IPS DF 19.7 (cell line): ENCODE measurements at regions not wholly inside any gene's neighbourhood (a gene's known extent, or its start where the extent isn't known, plus 50 kb on each side); places are given as distances from the start of the nearest gene placed in this dataset.
"Not testable (repeated sequence)": the region's sequence is repeated elsewhere in the genome, so short reads cannot be mapped to it uniquely, and the experiment has no call there.

ENCODE experiments used
- DNase-seq: peaks from one replicate; pipeline ENCODE4 v3.0.0-alpha.2; 2013; ENCODE audit warnings: low read depth, low spot score

- no peak for DNase-seq
Observed at GRCh38 chr7:17557251-17557671, 258.8 kb downstream of the AHR start.

GRCh38 chr7:17558135-17558534, 259.7 kb downstream of the AHR start:
- DNase-seq: no peak

GRCh38 chr7:17558558-17559332, 260.3 kb downstream of the AHR start:
- no peak for DNase-seq

DNA sequence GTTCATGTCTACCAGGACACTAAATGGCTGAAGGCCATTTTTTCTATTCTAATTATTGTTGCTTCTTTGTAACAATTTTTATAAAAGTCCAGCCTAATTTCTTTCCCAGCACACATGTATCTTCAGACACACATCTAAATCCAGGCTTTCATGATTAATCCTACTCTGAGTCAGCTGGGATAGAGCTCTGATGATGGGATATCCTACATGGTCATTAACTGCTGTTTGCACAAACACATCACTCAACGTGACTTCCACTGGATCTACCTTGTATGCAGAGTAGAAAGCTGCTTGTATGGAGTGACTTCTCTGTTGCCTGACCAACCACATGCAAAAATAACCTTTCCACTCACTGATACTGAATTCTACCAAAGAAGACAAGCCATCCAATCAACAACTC, 260.9 kb downstream of the AHR start:
- DNase-seq: no peak

GRCh38 chr7:17560516-17560915, 262.1 kb downstream of the AHR start:
- no peak for DNase-seq

GRCh38 chr7:17560966-17561365, 262.5 kb downstream of the AHR start:
- DNase-seq: no peak

GRCh38 chr7:17564678-17565212, 266.3 kb downstream of the AHR start:
- no peak for DNase-seq

- DNase-seq: no peak
Observed at GRCh38 chr7:17580141-17580540, 281.7 kb downstream of the AHR start.

DNA sequence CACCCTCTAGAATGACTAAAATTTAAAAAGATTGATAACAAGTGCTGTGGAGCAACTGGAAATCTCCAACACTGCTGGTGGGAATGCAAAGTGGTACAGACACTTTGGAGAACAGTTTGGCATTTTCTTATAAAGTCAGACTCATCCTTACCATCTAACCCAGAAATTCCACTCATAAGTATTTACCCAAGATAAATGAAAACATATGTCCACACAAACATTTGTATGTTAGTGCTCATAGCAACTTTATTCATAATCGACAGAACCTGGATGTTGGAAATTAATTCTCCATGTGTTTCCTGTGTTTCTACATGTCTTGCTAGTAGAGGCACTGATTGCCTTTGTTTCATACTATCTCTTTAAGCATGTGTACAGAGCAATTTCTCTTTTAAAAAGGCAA, 282.4 kb downstream of the AHR start:
- DNase-seq: no peak

GRCh38 chr7:17581301-17581700, 282.8 kb downstream of the AHR start:
- DNase-seq: no peak

- not testable (repeated sequence) for DNase-seq
Observed at GRCh38 chr7:17582696-17583095, 284.2 kb downstream of the AHR start.

DNA sequence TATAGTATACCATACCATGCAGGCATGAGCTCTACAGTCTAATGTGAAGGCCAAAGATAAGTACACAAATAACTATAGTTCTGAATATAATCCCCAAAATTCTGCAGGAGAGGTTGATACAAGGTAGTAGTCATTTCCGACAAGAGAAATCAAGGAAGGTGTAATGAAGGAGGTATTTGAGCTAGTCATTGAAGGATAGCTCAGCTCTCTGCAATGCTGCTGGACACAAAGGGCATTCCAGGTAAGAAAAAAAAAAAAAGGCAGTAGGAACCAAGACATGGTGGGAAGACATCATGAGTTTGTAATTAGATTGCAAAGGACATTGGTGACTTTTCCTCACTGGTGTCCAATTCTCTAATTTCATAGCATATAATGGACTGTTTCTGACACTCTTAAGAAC, 285.3 kb downstream of the AHR start:
- no peak for DNase-seq

DNA sequence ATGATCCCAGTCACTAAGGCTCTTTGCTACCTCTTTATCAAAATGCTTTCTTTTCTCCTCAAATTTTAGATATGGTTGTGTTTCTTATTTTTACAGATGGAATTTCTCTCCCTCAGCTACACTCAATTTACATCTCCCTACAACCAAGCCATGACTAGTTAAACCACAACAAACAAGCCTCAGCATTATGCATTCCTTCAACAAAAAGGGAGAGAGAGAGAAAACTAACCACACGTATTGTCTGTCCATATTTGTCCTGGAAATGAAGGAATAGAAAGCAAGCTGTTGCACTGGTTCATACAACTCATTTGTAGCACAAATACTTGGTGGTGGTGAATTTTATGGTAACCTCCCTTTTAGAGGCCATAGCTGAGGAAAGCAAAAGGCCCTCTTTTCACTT, 286.4 kb downstream of the AHR start:
- no peak for DNase-seq

DNA sequence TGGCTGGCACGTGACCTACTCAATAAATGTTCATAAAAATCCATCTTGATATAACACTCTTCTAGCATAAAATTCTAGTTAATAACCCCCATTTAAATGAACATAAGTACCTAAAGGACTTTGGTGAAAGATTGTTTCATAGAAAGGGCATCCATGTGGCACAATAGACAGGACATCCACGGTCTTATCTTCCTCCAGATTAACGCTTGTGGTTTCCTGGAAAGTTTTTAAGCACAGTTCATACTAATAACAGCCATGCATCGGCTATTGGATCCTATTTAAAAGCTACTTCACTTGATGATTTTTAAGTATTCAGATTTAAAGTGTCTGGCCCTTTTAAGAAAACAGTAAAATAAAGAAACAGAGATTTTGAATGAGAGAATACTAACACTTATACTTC, 288.3 kb downstream of the AHR start:
- DNase-seq: no peak

DNA sequence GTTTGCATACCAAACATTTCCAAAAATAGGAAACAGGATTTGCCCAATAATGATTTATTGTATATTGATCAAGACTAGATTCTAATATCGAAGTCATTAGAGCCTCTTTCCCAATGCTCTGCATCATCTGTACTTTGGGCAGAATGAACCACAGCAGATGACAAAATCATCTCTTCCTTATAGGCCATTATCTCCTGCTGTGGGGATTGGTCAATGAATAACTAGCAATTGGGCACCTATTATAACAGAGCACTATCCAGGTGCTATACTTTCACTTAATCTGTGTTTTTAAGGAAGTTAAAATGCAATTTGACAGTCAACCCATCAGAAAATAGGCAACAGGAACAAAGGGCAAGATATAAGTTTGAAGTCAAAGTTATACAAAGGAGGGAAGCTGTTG, 290.3 kb downstream of the AHR start:
- no peak for DNase-seq

DNA sequence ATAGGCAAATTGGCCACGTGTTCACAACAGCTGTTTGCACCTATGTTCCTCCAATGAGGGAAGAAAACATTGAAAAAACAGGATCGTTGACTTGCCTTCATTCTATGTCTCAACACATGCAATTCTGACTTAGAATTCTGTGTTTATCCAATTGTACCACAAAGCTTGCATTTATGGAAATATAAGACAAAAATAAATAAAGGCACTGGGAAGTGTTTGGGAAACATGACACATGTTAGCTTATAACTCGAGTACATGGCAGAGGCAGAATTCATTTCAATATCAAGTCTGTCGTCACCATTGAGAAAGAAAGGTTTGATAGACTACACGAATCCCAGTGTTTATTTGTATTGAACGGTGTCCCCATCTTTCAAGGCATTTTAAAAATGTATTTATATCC, 291.2 kb downstream of the AHR start:
- no peak for DNase-seq

- DNase-seq: no peak
Observed at GRCh38 chr7:17590221-17590620, 291.8 kb downstream of the AHR start.

DNA sequence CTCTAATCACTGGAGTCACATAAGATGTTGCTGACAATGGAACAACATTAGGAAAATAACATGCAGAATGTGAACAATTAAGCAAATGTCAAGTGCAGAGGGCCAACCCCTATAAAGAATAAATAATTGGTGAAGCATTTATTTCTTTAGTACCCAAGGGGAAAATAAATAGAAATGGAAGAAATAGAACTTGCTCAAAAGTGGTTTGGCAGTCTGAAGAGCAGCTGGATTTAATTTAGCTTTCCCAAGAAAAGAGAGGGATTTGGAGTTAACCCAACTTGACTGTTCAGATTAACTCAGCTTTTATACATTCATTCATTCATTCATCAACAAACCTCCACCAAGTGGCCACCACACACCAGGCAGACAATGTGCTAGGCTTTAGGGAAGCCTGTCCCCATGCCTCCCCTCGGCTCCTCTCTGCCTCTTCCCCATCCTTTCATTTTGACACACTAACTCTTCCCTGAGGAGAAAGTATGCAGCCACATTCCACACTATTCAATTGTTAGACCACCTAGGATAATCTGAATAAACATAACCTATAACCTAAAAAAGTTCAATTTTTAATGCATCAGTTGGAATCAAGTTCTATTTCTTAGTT, 295.5 kb downstream of the AHR start:
- no peak for DNase-seq

GRCh38 chr7:17595546-17595945, 297.1 kb downstream of the AHR start:
- DNase-seq: no peak

GRCh38 chr7:17598305-17598704, 299.9 kb downstream of the AHR start:
- DNase-seq: no peak

DNA sequence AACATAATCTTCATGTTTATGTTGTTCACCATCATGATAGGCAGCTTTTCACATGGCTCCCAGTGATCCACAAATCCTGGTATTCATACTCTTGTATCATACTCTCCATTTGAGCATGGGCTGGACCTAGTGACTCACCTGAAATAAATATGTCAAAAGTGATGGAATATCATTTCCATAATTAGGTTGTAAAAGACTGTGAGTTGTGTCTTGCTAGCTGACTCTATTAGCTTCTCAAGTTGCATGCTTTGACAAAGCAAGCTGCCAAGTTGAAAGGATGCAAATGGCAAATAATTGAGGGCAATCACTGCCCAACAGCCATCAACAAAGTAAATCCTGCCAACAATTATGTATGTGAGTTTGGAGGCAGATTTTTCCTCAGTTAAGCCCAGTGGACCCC, 300.4 kb downstream of the AHR start:
- no peak for DNase-seq

- no peak for DNase-seq
Observed at GRCh38 chr7:17599733-17600339, 301.4 kb downstream of the AHR start.

- no peak for DNase-seq
Observed at GRCh38 chr7:17600340-17600752, 301.9 kb downstream of the AHR start.
